Upper lobe of left lung (tissue), 4 donors: ENCODE measurements at regions not wholly inside any gene's neighbourhood (a gene's known extent, or its start where the extent isn't known, plus 50 kb on each side); places are given as distances from the start of the nearest gene placed in this dataset.

Experiments used
- CTCF ChIP-seq, 6 experiments: fragments of 450-650 bp in 4 of 6; fragments of 200-600 bp in 2 of 6; sonication (generic) in 2 of 6; IDR thresholded peaks; one replicate each; pipeline ENCODE4 v1.5.1; 2016 to 2019; ENCODE audit warnings: antibody characterized with exemption in 6 of 6
- POLR2A ChIP-seq, 4 donors: fragments of 450-650 bp; IDR thresholded peaks; one replicate each; pipeline ENCODE4 v1.5.1; 2016 to 2017; ENCODE audit warnings: antibody characterized with exemption in 4 of 4, mild to moderate bottlenecking in 2 of 4

GRCh38 chr13:47572375-47572774 lies 428.7 kb downstream of the SUCLA2 start:
- no peak for TF ChIP-seq CTCF (IDR thresholded peaks at IDR 0.05)
- no peak for TF ChIP-seq POLR2A (IDR thresholded peaks at IDR 0.05)
